Liver (tissue), 8 donors: ENCODE measurements at regions not wholly inside any gene's neighbourhood (a gene's known extent, or its start where the extent isn't known, plus 50 kb on each side); places are given as distances from the start of the nearest gene placed in this dataset.

Experiments
- DNase-seq: peaks from one replicate; pipeline ENCODE4 v3.0.0-alpha.2; 2017; ENCODE audit warnings: low spot score
- H3K27ac ChIP-seq, 2 donors: one replicate each; pipeline ENCODE4 v1.7.0; 2013; ENCODE audit warnings: inconsistent platforms in 2 of 2, low read length in 2 of 2, control low read depth in 1 of 2, low read depth in 1 of 2, mild to moderate bottlenecking in 1 of 2
- H3K27me3 ChIP-seq, 4 donors: one replicate each; pipeline versions ENCODE4 v1.6.1 to v1.7.0; 2013; ENCODE audit warnings: low read length in 3 of 4, inconsistent platforms in 1 of 4, mild to moderate bottlenecking in 1 of 4, moderate library complexity in 1 of 4; ENCODE audit not compliant: control insufficient read depth in 4 of 4, insufficient read depth in 4 of 4
- H3K36me3 ChIP-seq, 4 donors: one replicate each; pipeline versions ENCODE4 v1.6.1 to v1.7.0; 2013; ENCODE audit warnings: low read length in 3 of 4, mild to moderate bottlenecking in 3 of 4, low read depth in 1 of 4, moderate library complexity in 1 of 4; ENCODE audit not compliant: control insufficient read depth in 4 of 4, insufficient read depth in 3 of 4
- H3K4me1 ChIP-seq, 4 donors: one replicate each; pipeline versions ENCODE4 v1.6.1 to v1.7.0; 2013; ENCODE audit warnings: low read length in 3 of 4, mild to moderate bottlenecking in 3 of 4, moderate library complexity in 1 of 4; ENCODE audit not compliant: control insufficient read depth in 4 of 4, insufficient read depth in 4 of 4
- H3K4me3 ChIP-seq, 3 donors: one replicate each; pipeline versions ENCODE4 v1.6.1 to v1.7.0; 2013; ENCODE audit warnings: low read length in 3 of 3, control low read depth in 1 of 3, low read depth in 1 of 3, mild to moderate bottlenecking in 1 of 3
- H3K9ac ChIP-seq, 2 donors: one replicate each; pipeline ENCODE4 v1.7.0; 2013; ENCODE audit warnings: low read length in 2 of 2, mild to moderate bottlenecking in 2 of 2, moderate library complexity in 2 of 2, control low read depth in 1 of 2, low read depth in 1 of 2
- H3K9me3 ChIP-seq, 4 donors: one replicate each; pipeline versions ENCODE4 v1.6.1 to v1.7.0; 2013; ENCODE audit warnings: low read length in 3 of 4; ENCODE audit not compliant: control insufficient read depth in 4 of 4
- CTCF ChIP-seq: fragments of 150-350 bp; IDR thresholded peaks from 2 replicates; pipeline ENCODE4 v1.5.1; 2017; ENCODE audit warnings: improper control_type of control experiment, low read depth, low read length; ENCODE audit not compliant: missing input control
- FOXA1 ChIP-seq: IDR thresholded peaks from 2 replicates; pipeline ENCODE4 v1.6.1; 2016; ENCODE audit warnings: antibody characterized with exemption
- HNF4G ChIP-seq: IDR thresholded peaks from 2 replicates; pipeline ENCODE4 v1.6.1; 2016; ENCODE audit warnings: antibody characterized with exemption
- JUND ChIP-seq, 2 donors: IDR thresholded peaks; 2 replicates each; pipeline ENCODE4 v1.6.1; 2016; ENCODE audit warnings: antibody characterized with exemption in 2 of 2
- MAX ChIP-seq: IDR thresholded peaks from 2 replicates; pipeline ENCODE4 v1.6.1; 2016; ENCODE audit warnings: antibody characterized with exemption
- NR2F2 ChIP-seq: IDR thresholded peaks from 2 replicates; pipeline ENCODE4 v1.6.1; 2016; ENCODE audit warnings: antibody characterized with exemption
- RAD21 ChIP-seq, 2 donors: IDR thresholded peaks; 2 replicates each; pipeline ENCODE4 v1.6.1; 2016; ENCODE audit warnings: antibody characterized with exemption in 2 of 2, mild to moderate bottlenecking in 2 of 2
- REST ChIP-seq: IDR thresholded peaks from 2 replicates; pipeline ENCODE4 v1.6.1; 2016; ENCODE audit warnings: antibody characterized with exemption, mild to moderate bottlenecking
- YY1 ChIP-seq: IDR thresholded peaks from 2 replicates; pipeline ENCODE4 v1.6.1; 2016; ENCODE audit warnings: antibody characterized with exemption, mild to moderate bottlenecking
- ZBTB33 ChIP-seq: IDR thresholded peaks from 2 replicates; pipeline ENCODE4 v1.6.1; 2016; ENCODE audit warnings: antibody characterized with exemption
- WGBS: extraction: QIAGEN DNeasy Blood & Tissue Kit; methylation state at CpG from one replicate; pipeline ENCODE4 v1.1.7; 2013; 5-methylcytosine and 5-hydroxymethylcytosine counted together
- donor health status: healthy.
- donor health status: healthy.
- donor health status: healthy.
- donor health status: healthy.
- donor health status: healthy.

- WGBS = 59% methylated on average over 5 of the region's 5 CpGs
- Histone ChIP-seq H3K36me3 (no peaks in the 10 kb centered on the region), H3K27ac (no peak overlapping the region), H3K4me3 (no peak overlapping the region), H3K4me1 (no peaks in the 10 kb centered on the region), H3K9ac (no peak overlapping the region), H3K9me3 (peaks cover 0 to 3% (median 0%) of the 10 kb centered on the region in 4 donors), H3K27me3 (no peaks in the 10 kb centered on the region)
- no peak for TF ChIP-seq HNF4G
- no peak for TF ChIP-seq JUND (IDR thresholded peaks at IDR 0.05)
- no peak for TF ChIP-seq YY1
- TF ChIP-seq MAX = no peak
- TF ChIP-seq REST = no peak
- TF ChIP-seq RAD21 (IDR thresholded peaks at IDR 0.05) = no peak
- no peak for DNase-seq
Measured at GRCh38 chrX:14124562-14124961, 94.9 kb upstream of the GEMIN8 start.

- Histone ChIP-seq H3K27me3 (peaks cover 0 to 2% (median 0%) of the 10 kb centered on the region in 4 donors), H3K9me3 (peaks cover 0 to 15% (median 4%) of the 10 kb centered on the region in 4 donors), H3K4me3 (no peak overlapping the region), H3K36me3 (no peaks in the 10 kb centered on the region), H3K27ac (no peak overlapping the region), H3K9ac (no peak overlapping the region), H3K4me1 (no peaks in the 10 kb centered on the region)
- TF ChIP-seq CTCF (peak; percentile 47), FOXA1 (no peak), RAD21 (IDR thresholded peaks at IDR 0.05) (peak; percentile 73 to 86), ZBTB33 (no peak), MAX (no peak), NR2F2 (no peak)
- DNase-seq = no peak
- WGBS = 25% methylated on average over 13 of the region's 13 CpGs
Measured at GRCh38 chrX:14095702-14096101, 66.0 kb upstream of the GEMIN8 start.
